Esophagus muscularis mucosa (tissue), 4 donors: ENCODE measurements at regions not wholly inside any gene's neighbourhood (a gene's known extent, or its start where the extent isn't known, plus 50 kb on each side); places are given as distances from the start of the nearest gene placed in this dataset.

Source experiments
- DNase-seq: peaks from one replicate; pipeline ENCODE4 v3.0.0-alpha.2; 2017; ENCODE audit errors: extremely low spot score
- H3K27ac ChIP-seq, 4 donors: fragments of 200-600 bp; sonication (generic); replicated peaks in 1 of 4; 1 replicate in 3 of 4; 2 replicates in 1 of 4; pipeline ENCODE4 v1.5.1; 2016 to 2019; ENCODE audit warnings: mild to moderate bottlenecking in 1 of 4
- H3K27me3 ChIP-seq, 4 donors: fragments of 200-600 bp; sonication (generic); one replicate each; pipeline versions ENCODE4 v1.5.1 to v1.6.0; 2016 to 2019
- H3K36me3 ChIP-seq, 4 donors: fragments of 200-600 bp; sonication (generic); one replicate each; pipeline ENCODE4 v1.5.1; 2016 to 2019
- H3K4me1 ChIP-seq, 4 donors: fragments of 200-600 bp; sonication (generic); one replicate each; pipeline ENCODE4 v1.5.1; 2016 to 2019
- H3K4me3 ChIP-seq, 4 donors: fragments of 200-600 bp; sonication (generic); 1 replicate in 2 of 4; 2 replicates in 2 of 4; pipeline ENCODE4 v1.5.1; 2016 to 2019; ENCODE audit warnings: mild to moderate bottlenecking in 4 of 4, moderate library complexity in 1 of 4
- H3K9me3 ChIP-seq, 4 donors: fragments of 200-600 bp; sonication (generic); 1 replicate in 3 of 4; 2 replicates in 1 of 4; pipeline ENCODE4 v1.5.1; 2016 to 2019
- EP300 ChIP-seq: sonication (generic); formaldehyde crosslinking; IDR thresholded peaks from one replicate; pipeline ENCODE4 v1.6.1; 2017; ENCODE audit warnings: antibody characterized with exemption
- POLR2A ChIP-seq: fragments of 450-650 bp; IDR thresholded peaks from one replicate; pipeline ENCODE4 v1.6.1; 2017; ENCODE audit warnings: antibody characterized with exemption, moderate library complexity, mild to moderate bottlenecking, low read depth
- POLR2AphosphoS5 ChIP-seq, 2 donors: sonication (generic); formaldehyde crosslinking; IDR thresholded peaks; one replicate each; pipeline ENCODE4 v1.6.1; 2017; ENCODE audit warnings: antibody characterized with exemption in 2 of 2
- WGBS: methylation state at CpG from one replicate; pipeline ENCODE4 v1.1.5; 2018; 5-methylcytosine and 5-hydroxymethylcytosine counted together
- intact Hi-C: fragments of 100-400 bp; cut with DNase I; formaldehyde crosslinking; loops from one replicate; pipeline ENCODE4 v1.15.1; 2023
- TF ChIP-seq, protein P1 (sequence below), 3 experiments: fragments of 200-600 bp in 2 of 3; fragments of 450-650 bp in 1 of 3; sonication (generic) in 2 of 3; IDR thresholded peaks; one replicate each; pipeline ENCODE4 v1.5.1; 2017 to 2019; ENCODE audit warnings: antibody characterized with exemption in 3 of 3, mild to moderate bottlenecking in 2 of 3, moderate library complexity in 1 of 3

DNA sequence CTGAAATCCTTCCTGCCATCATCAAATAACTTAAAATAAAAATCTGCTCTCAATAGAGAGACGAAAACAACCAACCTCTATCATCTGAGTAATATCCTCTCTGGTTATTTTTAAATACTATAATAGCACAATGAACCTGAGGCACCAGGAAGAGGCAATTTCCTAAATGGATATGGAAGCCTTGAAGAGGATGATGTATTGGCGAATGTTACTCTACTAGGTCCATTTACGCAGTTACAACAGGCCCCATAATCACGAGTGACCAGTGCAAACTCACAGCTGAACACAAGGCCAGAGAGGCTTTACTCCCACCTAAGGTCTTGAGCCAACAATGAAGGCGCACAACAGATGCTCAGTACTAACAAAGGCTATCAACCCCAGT lies 678.8 kb upstream of the NR3C2 start:
- no peak for DNase-seq
- TF ChIP-seq EP300 = no peak
- TF ChIP-seq, protein P1, sequence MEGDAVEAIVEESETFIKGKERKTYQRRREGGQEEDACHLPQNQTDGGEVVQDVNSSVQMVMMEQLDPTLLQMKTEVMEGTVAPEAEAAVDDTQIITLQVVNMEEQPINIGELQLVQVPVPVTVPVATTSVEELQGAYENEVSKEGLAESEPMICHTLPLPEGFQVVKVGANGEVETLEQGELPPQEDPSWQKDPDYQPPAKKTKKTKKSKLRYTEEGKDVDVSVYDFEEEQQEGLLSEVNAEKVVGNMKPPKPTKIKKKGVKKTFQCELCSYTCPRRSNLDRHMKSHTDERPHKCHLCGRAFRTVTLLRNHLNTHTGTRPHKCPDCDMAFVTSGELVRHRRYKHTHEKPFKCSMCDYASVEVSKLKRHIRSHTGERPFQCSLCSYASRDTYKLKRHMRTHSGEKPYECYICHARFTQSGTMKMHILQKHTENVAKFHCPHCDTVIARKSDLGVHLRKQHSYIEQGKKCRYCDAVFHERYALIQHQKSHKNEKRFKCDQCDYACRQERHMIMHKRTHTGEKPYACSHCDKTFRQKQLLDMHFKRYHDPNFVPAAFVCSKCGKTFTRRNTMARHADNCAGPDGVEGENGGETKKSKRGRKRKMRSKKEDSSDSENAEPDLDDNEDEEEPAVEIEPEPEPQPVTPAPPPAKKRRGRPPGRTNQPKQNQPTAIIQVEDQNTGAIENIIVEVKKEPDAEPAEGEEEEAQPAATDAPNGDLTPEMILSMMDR (IDR thresholded peaks at IDR 0.05) = no peak
- no peak for TF ChIP-seq POLR2A
- TF ChIP-seq POLR2AphosphoS5 (IDR thresholded peaks at IDR 0.05) = no peak
- intact Hi-C loops = no loop called here

DNA sequence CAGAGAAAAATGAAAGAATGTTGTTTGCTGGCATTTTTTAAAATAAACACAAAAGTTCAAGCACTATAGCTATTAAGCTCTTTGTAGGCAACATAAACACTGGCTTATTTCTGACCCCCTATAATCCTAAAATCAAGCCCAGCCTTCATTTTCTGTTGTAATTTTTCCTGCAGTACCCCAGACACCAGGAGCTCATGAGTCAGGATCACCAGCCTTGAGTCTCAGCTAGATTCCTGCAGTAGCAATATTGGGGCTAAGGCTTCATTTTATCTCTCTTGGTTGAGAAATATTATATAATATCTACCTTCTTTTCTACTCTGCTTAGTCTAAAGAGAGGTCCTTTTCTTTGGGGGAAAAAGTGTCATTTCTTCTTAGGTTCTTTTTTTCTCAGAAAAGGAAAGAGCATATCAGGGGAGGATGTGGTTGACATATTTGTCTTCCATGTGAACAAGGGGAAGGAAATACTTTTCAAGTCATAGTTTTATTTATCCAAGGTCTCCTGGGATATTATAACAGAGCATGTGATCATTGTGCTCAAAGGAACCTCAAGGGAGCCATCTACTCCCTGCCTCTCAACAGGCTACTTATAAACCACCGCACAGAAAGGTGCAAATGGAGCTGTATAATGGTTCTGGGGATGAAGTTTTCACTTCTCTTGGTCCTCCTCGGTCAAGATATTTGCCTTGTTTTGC lies 678.3 kb upstream of the NR3C2 start:
- H3K9me3 ChIP-seq = no peaks in the 10 kb centered on the region

More for the DNA sequence above, 678.8 kb upstream of the NR3C2 start:
- Histone ChIP-seq H3K27me3 (no peaks in the 10 kb centered on the region), H3K4me1 (no peaks in the 10 kb centered on the region), H3K36me3 (no peaks in the 10 kb centered on the region), H3K9me3 (no peaks in the 10 kb centered on the region), H3K27ac (no peak overlapping the region), H3K4me3 (no peak overlapping the region)
- WGBS = 73% methylated on average over 5 of the region's 5 CpGs

DNA sequence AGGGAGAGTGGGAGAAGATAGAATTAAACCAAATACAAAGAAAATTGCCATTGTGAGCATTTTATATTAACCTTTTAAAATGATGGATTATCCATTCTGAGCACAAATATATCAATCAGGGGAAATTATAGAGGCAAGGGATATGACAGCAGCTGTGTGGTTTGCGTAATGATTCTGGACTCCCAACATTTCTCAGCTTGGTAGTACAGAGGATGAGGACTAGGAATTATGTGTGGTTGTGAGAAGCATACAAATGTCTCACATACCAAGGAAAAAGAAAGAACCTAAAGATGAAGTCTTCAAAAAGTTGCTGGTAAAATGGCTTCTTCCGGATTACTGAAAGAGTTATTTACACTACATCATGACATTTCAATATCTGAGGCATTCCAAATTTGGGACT lies 674.6 kb upstream of the NR3C2 start:
- Histone ChIP-seq H3K9me3 (peaks cover 0 to 3% (median 0%) of the 10 kb centered on the region in 4 donors), H3K27ac (no peak overlapping the region), H3K27me3 (no peaks in the 10 kb centered on the region), H3K36me3 (no peaks in the 10 kb centered on the region), H3K4me3 (no peak overlapping the region), H3K4me1 (no peaks in the 10 kb centered on the region)
- 93% methylated on average over 2 of the region's 2 CpGs for WGBS
- intact Hi-C loops = no loop called here
- no peak for DNase-seq
- TF ChIP-seq POLR2AphosphoS5 (IDR thresholded peaks at IDR 0.05) = no peak

More for the DNA sequence above, 678.3 kb upstream of the NR3C2 start:
- TF ChIP-seq, protein P1 (IDR thresholded peaks at IDR 0.05) = no peak
- TF ChIP-seq POLR2AphosphoS5 (IDR thresholded peaks at IDR 0.05) (no peak), POLR2A (no peak), EP300 (no peak)
- Histone ChIP-seq H3K27ac (no peak overlapping the region), H3K4me1 (no peaks in the 10 kb centered on the region), H3K4me3 (no peak overlapping the region), H3K27me3 (no peaks in the 10 kb centered on the region), H3K36me3 (no peaks in the 10 kb centered on the region)
- intact Hi-C loops = no loop called here
- 86% methylated on average over 2 of the region's 2 CpGs for WGBS
- DNase-seq = no peak

DNA sequence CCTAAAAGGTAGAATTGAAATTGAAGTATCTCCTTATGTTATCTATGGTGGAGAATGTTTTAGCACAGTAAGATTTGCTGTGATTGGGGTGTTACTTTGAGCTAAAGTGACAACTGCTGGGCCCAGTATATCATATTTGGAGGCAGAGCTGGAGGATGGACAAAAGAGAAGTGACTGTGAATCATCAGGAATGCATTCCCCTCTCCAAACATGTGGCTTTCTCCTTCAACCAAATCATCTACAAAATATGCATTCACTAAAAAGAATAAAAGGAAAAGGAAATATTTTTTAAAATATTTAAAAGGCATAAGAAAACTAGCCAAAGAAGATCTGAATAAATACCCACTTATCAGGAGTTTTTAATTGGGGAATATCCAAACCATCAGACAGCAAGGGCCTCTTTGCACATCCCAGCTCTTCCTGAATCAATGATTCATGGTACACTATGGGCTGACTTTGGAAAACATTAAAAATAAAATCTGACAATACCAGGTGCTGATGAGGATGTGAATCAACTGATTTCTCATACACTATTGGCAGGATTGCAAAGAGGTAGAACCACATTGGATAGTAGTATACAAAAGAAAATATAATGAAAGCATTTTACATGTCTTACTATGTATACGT lies 671.7 kb upstream of the NR3C2 start:
- no peaks in the 10 kb centered on the region for H3K36me3 ChIP-seq
- no peak for DNase-seq
- no peaks in the 10 kb centered on the region for H3K4me1 ChIP-seq
- 88% methylated on average over 1 of the region's 1 CpG for WGBS
- H3K27me3 ChIP-seq = no peaks in the 10 kb centered on the region
- no peak overlapping the region for H3K4me3 ChIP-seq
- H3K27ac ChIP-seq = no peak overlapping the region
- peaks cover 0 to 3% (median 0%) of the 10 kb centered on the region in 4 donors for H3K9me3 ChIP-seq
- intact Hi-C loops = no loop called here
- no peak for TF ChIP-seq POLR2AphosphoS5 (IDR thresholded peaks at IDR 0.05)
- TF ChIP-seq POLR2A = no peak
- TF ChIP-seq, protein P1 (IDR thresholded peaks at IDR 0.05) = no peak
- TF ChIP-seq EP300 = no peak

DNA sequence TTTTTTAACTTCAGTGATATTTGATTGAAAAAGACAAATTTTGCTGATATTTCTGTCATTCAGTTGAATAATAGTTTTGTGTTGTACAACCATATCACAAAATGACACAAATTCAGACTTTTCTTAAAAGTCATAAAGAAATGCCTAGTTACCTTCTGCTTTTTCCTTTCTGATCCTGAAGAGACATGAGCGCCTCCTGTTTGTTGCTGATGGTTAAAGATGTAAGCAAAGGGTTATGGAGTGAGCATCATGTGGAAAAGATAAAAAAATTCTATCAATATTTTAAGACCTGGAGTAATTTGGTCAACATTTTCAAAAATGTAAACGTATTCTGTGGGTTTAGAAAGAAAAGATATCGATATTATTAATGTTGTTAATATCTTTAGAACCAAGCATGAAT lies 669.9 kb upstream of the NR3C2 start:
- Histone ChIP-seq H3K27me3 (no peaks in the 10 kb centered on the region), H3K9me3 (peaks cover 0 to 3% (median 0%) of the 10 kb centered on the region in 4 donors), H3K4me3 (no peak overlapping the region), H3K4me1 (no peaks in the 10 kb centered on the region), H3K36me3 (no peaks in the 10 kb centered on the region), H3K27ac (no peak overlapping the region)
- intact Hi-C loops = no loop called here
- DNase-seq = no peak
- 88% methylated on average over 3 of the region's 3 CpGs for WGBS
- TF ChIP-seq, protein P1 (IDR thresholded peaks at IDR 0.05) = no peak
- TF ChIP-seq POLR2AphosphoS5 (IDR thresholded peaks at IDR 0.05) = no peak
- no peak for TF ChIP-seq POLR2A
- TF ChIP-seq EP300 = no peak
